Ishikawa (cell line): ENCODE measurements at regions not wholly inside any gene's neighbourhood (a gene's known extent, or its start where the extent isn't known, plus 50 kb on each side); places are given as distances from the start of the nearest gene placed in this dataset.

Experiments used
- CEBPB ChIP-seq: IDR thresholded peaks from 2 replicates; pipeline ENCODE4 v1.6.1; 2012
- CREB1 ChIP-seq: IDR thresholded peaks from 2 replicates; pipeline ENCODE4 v1.6.1; 2012; ENCODE audit warnings: low read depth
- EGR1 ChIP-seq: IDR thresholded peaks from 2 replicates; pipeline ENCODE4 v1.6.1; 2012
- EP300 ChIP-seq: IDR thresholded peaks from 2 replicates; pipeline ENCODE4 v1.6.1; 2012; ENCODE audit warnings: borderline replicate concordance
- FOXM1 ChIP-seq: IDR thresholded peaks from 2 replicates; pipeline ENCODE4 v1.6.1; 2012; ENCODE audit warnings: low read depth, borderline replicate concordance
- MAX ChIP-seq: IDR thresholded peaks from 2 replicates; pipeline ENCODE4 v1.6.1; 2012
- NFIC ChIP-seq: IDR thresholded peaks from 2 replicates; pipeline ENCODE4 v1.6.1; 2012
- RAD21 ChIP-seq: IDR thresholded peaks from 2 replicates; pipeline ENCODE4 v1.6.1; 2012; ENCODE audit warnings: low read depth
- TAF1 ChIP-seq: IDR thresholded peaks from 2 replicates; pipeline ENCODE4 v1.6.1; 2012; ENCODE audit warnings: low read depth, mild to moderate bottlenecking
- TCF12 ChIP-seq: IDR thresholded peaks from 2 replicates; pipeline ENCODE4 v1.6.1; 2012; ENCODE audit warnings: low read depth
- TEAD4 ChIP-seq: IDR thresholded peaks from 2 replicates; pipeline ENCODE4 v1.6.1; 2012
- YY1 ChIP-seq: IDR thresholded peaks from 2 replicates; pipeline ENCODE4 v1.6.1; 2012; ENCODE audit warnings: low read depth
- ZBTB7A ChIP-seq: IDR thresholded peaks from 2 replicates; pipeline ENCODE4 v1.6.1; 2012; ENCODE audit warnings: low read depth
- TF ChIP-seq, protein P1 (sequence below): IDR thresholded peaks from 2 replicates; pipeline ENCODE4 v1.6.1; 2012; ENCODE audit warnings: low read depth, mild to moderate bottlenecking
- TF ChIP-seq, protein P2 (sequence below): IDR thresholded peaks from 2 replicates; pipeline ENCODE4 v1.6.1; 2012

DNA sequence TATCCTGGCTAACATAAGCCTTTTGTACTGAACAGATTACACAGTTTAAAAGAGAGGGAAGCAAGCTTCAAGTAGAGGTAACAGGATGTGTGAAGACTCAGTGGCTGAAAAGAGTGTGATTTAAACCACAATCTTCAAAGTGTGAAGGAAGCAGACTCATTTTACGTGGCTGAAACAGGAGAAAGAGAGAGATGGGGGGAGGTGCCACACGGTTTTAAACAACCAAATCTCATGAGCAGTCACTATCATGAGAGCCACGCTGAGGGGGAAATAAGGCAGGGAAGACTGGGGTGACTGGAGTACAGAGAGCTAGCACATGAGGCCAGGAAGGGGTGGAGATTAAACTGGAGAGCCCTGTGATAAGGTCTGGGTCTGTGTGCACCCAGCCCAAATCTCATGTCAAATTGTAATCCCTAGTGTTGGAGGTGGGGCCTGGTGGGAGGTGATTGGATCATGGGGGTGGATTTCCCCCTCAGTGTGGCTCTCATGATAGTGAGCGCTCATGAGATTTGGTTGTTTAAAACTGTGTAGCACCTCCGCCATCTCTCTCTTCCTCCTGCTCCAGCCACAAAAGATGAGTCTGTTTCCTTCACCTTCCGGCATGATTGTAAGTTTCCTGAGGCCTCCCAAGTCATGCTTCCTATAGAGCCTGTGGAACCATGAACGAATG, 318.6 kb upstream of the CD180 start:
- TF ChIP-seq TCF12, result no peak
- no peak for TF ChIP-seq NFIC
- TF ChIP-seq MAX, result no peak
- TF ChIP-seq, protein P1, sequence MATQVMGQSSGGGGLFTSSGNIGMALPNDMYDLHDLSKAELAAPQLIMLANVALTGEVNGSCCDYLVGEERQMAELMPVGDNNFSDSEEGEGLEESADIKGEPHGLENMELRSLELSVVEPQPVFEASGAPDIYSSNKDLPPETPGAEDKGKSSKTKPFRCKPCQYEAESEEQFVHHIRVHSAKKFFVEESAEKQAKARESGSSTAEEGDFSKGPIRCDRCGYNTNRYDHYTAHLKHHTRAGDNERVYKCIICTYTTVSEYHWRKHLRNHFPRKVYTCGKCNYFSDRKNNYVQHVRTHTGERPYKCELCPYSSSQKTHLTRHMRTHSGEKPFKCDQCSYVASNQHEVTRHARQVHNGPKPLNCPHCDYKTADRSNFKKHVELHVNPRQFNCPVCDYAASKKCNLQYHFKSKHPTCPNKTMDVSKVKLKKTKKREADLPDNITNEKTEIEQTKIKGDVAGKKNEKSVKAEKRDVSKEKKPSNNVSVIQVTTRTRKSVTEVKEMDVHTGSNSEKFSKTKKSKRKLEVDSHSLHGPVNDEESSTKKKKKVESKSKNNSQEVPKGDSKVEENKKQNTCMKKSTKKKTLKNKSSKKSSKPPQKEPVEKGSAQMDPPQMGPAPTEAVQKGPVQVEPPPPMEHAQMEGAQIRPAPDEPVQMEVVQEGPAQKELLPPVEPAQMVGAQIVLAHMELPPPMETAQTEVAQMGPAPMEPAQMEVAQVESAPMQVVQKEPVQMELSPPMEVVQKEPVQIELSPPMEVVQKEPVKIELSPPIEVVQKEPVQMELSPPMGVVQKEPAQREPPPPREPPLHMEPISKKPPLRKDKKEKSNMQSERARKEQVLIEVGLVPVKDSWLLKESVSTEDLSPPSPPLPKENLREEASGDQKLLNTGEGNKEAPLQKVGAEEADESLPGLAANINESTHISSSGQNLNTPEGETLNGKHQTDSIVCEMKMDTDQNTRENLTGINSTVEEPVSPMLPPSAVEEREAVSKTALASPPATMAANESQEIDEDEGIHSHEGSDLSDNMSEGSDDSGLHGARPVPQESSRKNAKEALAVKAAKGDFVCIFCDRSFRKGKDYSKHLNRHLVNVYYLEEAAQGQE, result no peak
- TF ChIP-seq TAF1, result no peak
- TF ChIP-seq CEBPB, result no peak
- no peak for TF ChIP-seq YY1
- no peak for TF ChIP-seq ZBTB7A
- TF ChIP-seq, protein P2, sequence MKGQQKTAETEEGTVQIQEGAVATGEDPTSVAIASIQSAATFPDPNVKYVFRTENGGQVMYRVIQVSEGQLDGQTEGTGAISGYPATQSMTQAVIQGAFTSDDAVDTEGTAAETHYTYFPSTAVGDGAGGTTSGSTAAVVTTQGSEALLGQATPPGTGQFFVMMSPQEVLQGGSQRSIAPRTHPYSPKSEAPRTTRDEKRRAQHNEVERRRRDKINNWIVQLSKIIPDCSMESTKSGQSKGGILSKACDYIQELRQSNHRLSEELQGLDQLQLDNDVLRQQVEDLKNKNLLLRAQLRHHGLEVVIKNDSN, result no peak
- no peak for TF ChIP-seq TEAD4
- TF ChIP-seq RAD21, result no peak

DNA sequence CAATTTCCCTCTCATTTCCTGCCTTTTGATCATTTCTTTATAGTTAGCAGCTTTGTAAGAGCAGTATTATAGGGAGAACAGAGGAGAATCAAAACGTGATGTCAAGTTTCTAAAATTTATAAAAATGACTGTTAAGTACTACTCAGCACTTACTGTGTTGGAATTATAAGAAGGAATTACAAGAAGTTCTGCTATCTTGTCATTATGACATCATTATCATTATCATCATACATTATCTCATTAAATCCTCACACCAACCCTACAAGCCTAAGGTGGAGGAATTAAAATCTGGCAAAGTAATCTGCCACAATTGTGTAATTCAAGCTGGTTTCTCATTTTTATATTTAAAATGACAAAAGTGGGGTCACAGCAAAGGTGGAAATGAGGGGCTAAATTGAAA, 316.2 kb upstream of the CD180 start:
- TF ChIP-seq, protein P1, result no peak
- no peak for TF ChIP-seq MAX
- TF ChIP-seq, protein P2, result no peak
- no peak for TF ChIP-seq EP300
- TF ChIP-seq CREB1, result no peak
- TF ChIP-seq TAF1, result no peak
- TF ChIP-seq RAD21, result no peak
- no peak for TF ChIP-seq EGR1
- no peak for TF ChIP-seq CEBPB
- no peak for TF ChIP-seq TCF12
- no peak for TF ChIP-seq NFIC
- no peak for TF ChIP-seq FOXM1
- no peak for TF ChIP-seq TEAD4
- TF ChIP-seq YY1, result no peak
- TF ChIP-seq ZBTB7A, result no peak

DNA sequence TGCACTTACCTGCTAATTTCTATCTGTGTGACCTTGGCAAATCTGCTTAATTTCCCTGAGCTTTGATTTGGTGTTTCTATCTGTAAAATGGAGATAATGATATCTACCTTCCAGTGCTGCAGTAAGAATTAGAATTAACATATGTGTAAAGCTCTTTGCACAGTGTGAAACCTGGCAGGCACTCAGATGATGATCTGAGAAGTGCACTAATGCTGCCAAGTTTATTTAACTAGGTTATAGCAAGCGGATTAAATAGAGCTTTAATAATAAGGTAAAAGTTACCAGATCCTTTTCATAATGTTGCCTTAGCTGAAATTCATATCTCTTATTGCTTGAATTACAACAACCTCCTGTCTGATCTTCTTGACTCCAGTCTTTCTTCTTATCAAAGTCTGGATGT, 315.3 kb upstream of the CD180 start:
- TF ChIP-seq FOXM1, result no peak

GRCh38 chr5:67510204-67510603, 313.6 kb upstream of the CD180 start:
- no peak for TF ChIP-seq FOXM1
- TF ChIP-seq, protein P1, result no peak
- TF ChIP-seq CREB1, result no peak
- TF ChIP-seq TEAD4, result no peak
- no peak for TF ChIP-seq EGR1
- TF ChIP-seq EP300, result no peak
- TF ChIP-seq CEBPB, result no peak
- TF ChIP-seq, protein P2, result no peak
- TF ChIP-seq NFIC, result no peak
- TF ChIP-seq TCF12, result no peak
- no peak for TF ChIP-seq MAX
- TF ChIP-seq ZBTB7A, result no peak
- no peak for TF ChIP-seq TAF1
- TF ChIP-seq YY1, result no peak
- TF ChIP-seq RAD21, result no peak
